A172 (cell line): ENCODE measurements at regions not wholly inside any gene's neighbourhood (a gene's known extent, or its start where the extent isn't known, plus 50 kb on each side); places are given as distances from the start of the nearest gene placed in this dataset.

Source experiments
- DNase-seq: peaks from one replicate; pipeline ENCODE4 v3.0.0-alpha.2; 2015; ENCODE audit warnings: low spot score

GRCh38 chr9:81489046-81489445, 200.3 kb downstream of the TLE1 start:
- no peak for DNase-seq

- DNase-seq, result no peak
Observed at GRCh38 chr9:81480828-81481604, 208.3 kb downstream of the TLE1 start.

GRCh38 chr9:81479573-81479972, 209.8 kb downstream of the TLE1 start:
- no peak for DNase-seq

- DNase-seq, result no peak
Observed at GRCh38 chr9:81477669-81478068, 211.7 kb downstream of the TLE1 start.

- DNase-seq, result no peak
Observed at GRCh38 chr9:81476813-81477490, 212.4 kb downstream of the TLE1 start.

GRCh38 chr9:81474792-81475191, 214.6 kb downstream of the TLE1 start:
- DNase-seq, result no peak

- DNase-seq, result no peak
Observed at GRCh38 chr9:81474125-81474524, 215.2 kb downstream of the TLE1 start.

- DNase-seq, result no peak
Observed at GRCh38 chr9:81473708-81474107, 215.6 kb downstream of the TLE1 start.

GRCh38 chr9:81473206-81473605, 216.1 kb downstream of the TLE1 start:
- no peak for DNase-seq

GRCh38 chr9:81472701-81473100, 216.6 kb downstream of the TLE1 start:
- DNase-seq, result no peak

- no peak for DNase-seq
Observed at GRCh38 chr9:81470864-81471263, 218.5 kb downstream of the TLE1 start.

- DNase-seq, result no peak
Observed at GRCh38 chr9:81468084-81468595, 221.2 kb downstream of the TLE1 start.

- no peak for DNase-seq
Observed at GRCh38 chr9:81466981-81467380, 222.4 kb downstream of the TLE1 start.

GRCh38 chr9:81465468-81466011, 223.8 kb downstream of the TLE1 start:
- DNase-seq, result no peak

- DNase-seq, result no peak
Observed at GRCh38 chr9:81462801-81463200, 226.5 kb downstream of the TLE1 start.

GRCh38 chr9:81461196-81461595, 228.2 kb downstream of the TLE1 start:
- DNase-seq, result peak; percentile 45

- DNase-seq, result no peak
Observed at GRCh38 chr9:81460693-81461092, 228.7 kb downstream of the TLE1 start.

GRCh38 chr9:81459591-81459990, 229.8 kb downstream of the TLE1 start:
- no peak for DNase-seq

- DNase-seq, result peak; percentile 72
Observed at GRCh38 chr9:81456431-81457006, 232.8 kb downstream of the TLE1 start.

GRCh38 chr9:81455462-81456219, 233.7 kb downstream of the TLE1 start:
- no peak for DNase-seq

GRCh38 chr9:81445331-81445921, 243.9 kb downstream of the TLE1 start:
- DNase-seq, result no peak
